Fibroblast of lung (primary cell): ENCODE measurements at regions not wholly inside any gene's neighbourhood (a gene's known extent, or its start where the extent isn't known, plus 50 kb on each side); places are given as distances from the start of the nearest gene placed in this dataset.
"Not testable (repeated sequence)": the region's sequence is repeated elsewhere in the genome, so short reads cannot be mapped to it uniquely, and the experiment has no call there.

ENCODE experiments used
- DNase-seq, 2 donors: peaks; one replicate each; pipeline versions ENCODE4 v3.0.0 to v3.0.0-alpha.2; 2010; ENCODE audit warnings: low read depth in 2 of 2
- H2AFZ ChIP-seq: 2 replicates; pipeline ENCODE4 v1.5.1; 2012; ENCODE audit warnings: low read length, control low read depth, inconsistent platforms
- H3K27ac ChIP-seq: 2 replicates; pipeline ENCODE4 v1.5.1; 2011; ENCODE audit warnings: low read length, control low read depth; ENCODE audit not compliant: insufficient read depth
- H3K27me3 ChIP-seq: 2 replicates; pipeline ENCODE4 v1.5.1; 2011; ENCODE audit warnings: mild to moderate bottlenecking, low read length; ENCODE audit not compliant: control insufficient read depth, insufficient read depth
- H3K36me3 ChIP-seq: 2 replicates; pipeline ENCODE4 v1.5.1; 2011; ENCODE audit warnings: low read length; ENCODE audit not compliant: control insufficient read depth, insufficient read depth
- H3K4me1 ChIP-seq: 2 replicates; pipeline ENCODE4 v1.5.1; 2011; ENCODE audit warnings: low read length; ENCODE audit not compliant: control insufficient read depth, insufficient read depth; ENCODE audit errors: extremely low read depth
- H3K4me2 ChIP-seq: 2 replicates; pipeline ENCODE4 v1.5.1; 2011; ENCODE audit warnings: low read length, control low read depth; ENCODE audit not compliant: insufficient read depth; ENCODE audit errors: extremely low read depth
- H3K4me3 ChIP-seq, 4 experiments: fragments of 200-600 bp in 1 of 4; sonication (generic) in 1 of 4; replicated peaks in 1 of 4; 2 replicates each; pipeline ENCODE4 v1.5.1; 2011 to 2016; ENCODE audit warnings: low read length in 4 of 4, low read depth in 3 of 4, mild to moderate bottlenecking in 3 of 4, control low read depth in 2 of 4, inconsistent platforms in 1 of 4, mixed read lengths in 1 of 4; ENCODE audit not compliant: insufficient read depth in 1 of 4; ENCODE audit errors: control extremely low read depth in 1 of 4
- H3K79me2 ChIP-seq: 2 replicates; pipeline ENCODE4 v1.5.1; 2012; ENCODE audit warnings: mild to moderate bottlenecking, low read length, inconsistent platforms; ENCODE audit not compliant: control insufficient read depth, insufficient read depth
- H3K9ac ChIP-seq: 2 replicates; pipeline ENCODE4 v1.5.1; 2011; ENCODE audit warnings: mild to moderate bottlenecking, low read length, control low read depth; ENCODE audit not compliant: insufficient read depth
- H3K9me3 ChIP-seq: 2 replicates; pipeline ENCODE4 v1.5.1; 2012; ENCODE audit warnings: low read depth, low read length; ENCODE audit not compliant: control insufficient read depth, insufficient read depth
- H4K20me1 ChIP-seq: 2 replicates; pipeline ENCODE4 v1.5.1; 2011; ENCODE audit warnings: low read length; ENCODE audit not compliant: control insufficient read depth, insufficient read depth; ENCODE audit errors: extremely low read depth
- CTCF ChIP-seq, 2 donors: IDR thresholded peaks in 1 of 2; conservative IDR thresholded peaks in 1 of 2; 1 replicate in 1 of 2; 2 replicates in 1 of 2; pipeline ENCODE4 v1.5.1; 2011 to 2012; ENCODE audit warnings: low read length in 2 of 2, control low read depth in 1 of 2, inconsistent platforms in 1 of 2, low read depth in 1 of 2, mild to moderate bottlenecking in 1 of 2
- EZH2 ChIP-seq: IDR thresholded peaks from 2 replicates; pipeline ENCODE4 v1.5.1; 2012; ENCODE audit warnings: low read length, control low read depth, mild to moderate bottlenecking; ENCODE audit errors: missing control alignments

GRCh38 chr5:154538492-154538891, 60.5 kb upstream of the HAND1 start:
- Histone ChIP-seq H3K36me3 (no peaks in the 10 kb centered on the region), H4K20me1 (no peaks in the 10 kb centered on the region), H3K27me3 (peaks cover 8% of the 10 kb centered on the region), H3K9me3 (no peaks in the 10 kb centered on the region), H3K79me2 (no peaks in the 10 kb centered on the region), H3K4me3 (no peak overlapping the region), H3K4me1 (no peaks in the 10 kb centered on the region), H3K4me2 (no peak overlapping the region), H3K27ac (no peak overlapping the region), H3K9ac (no peak overlapping the region), H2AFZ (no peak overlapping the region)
- no peak for DNase-seq
- TF ChIP-seq CTCF (conservative IDR thresholded peaks at IDR 0.05 in 1 of 2, IDR thresholded peaks at IDR 0.05 in 1 of 2; ENCODE audit: low read depth in 1 of 2, low read length in 2 of 2) (no peak), EZH2 (no peak)

GRCh38 chr5:154536439-154536838, 58.4 kb upstream of the HAND1 start:
- H3K4me3 ChIP-seq, H3K4me2 ChIP-seq, H3K79me2 ChIP-seq, H3K27ac ChIP-seq, H2AFZ ChIP-seq, H3K36me3 ChIP-seq, H3K27me3 ChIP-seq, H4K20me1 ChIP-seq, H3K4me1 ChIP-seq, DNase-seq, H3K9ac ChIP-seq, H3K9me3 ChIP-seq: not testable (repeated sequence)

GRCh38 chr5:154535535-154535934, 57.5 kb upstream of the HAND1 start:
- Histone ChIP-seq H3K36me3 (no peaks in the 10 kb centered on the region), H3K79me2 (no peaks in the 10 kb centered on the region), H3K27ac (no peak overlapping the region), H3K9me3 (no peaks in the 10 kb centered on the region), H3K4me1 (no peaks in the 10 kb centered on the region), H3K9ac (no peak overlapping the region), H2AFZ (no peak overlapping the region), H4K20me1 (no peaks in the 10 kb centered on the region), H3K27me3 (no peaks in the 10 kb centered on the region), H3K4me3 (no peak overlapping the region), H3K4me2 (no peak overlapping the region)
- TF ChIP-seq CTCF (conservative IDR thresholded peaks at IDR 0.05 in 1 of 2, IDR thresholded peaks at IDR 0.05 in 1 of 2; ENCODE audit: low read depth in 1 of 2, low read length in 2 of 2) (no peak), EZH2 (no peak)
- DNase-seq = no peak
